Psoas muscle (tissue), 7 donors: ENCODE measurements at regions not wholly inside any gene's neighbourhood (a gene's known extent, or its start where the extent isn't known, plus 50 kb on each side); places are given as distances from the start of the nearest gene placed in this dataset.
A peak's percentile ranks its signal among the peaks of the same experiment; 100 is the strongest.

ENCODE experiments used
- ATAC-seq, 4 donors: fragments of 200-7000 bp; cut with Tn5 transposase; one replicate each; pipeline ENCODE4 v1.9.1; 2020; ENCODE audit warnings: moderate library complexity in 3 of 4, mild to moderate bottlenecking in 2 of 4
- DNase-seq, 2 donors: peaks; one replicate each; pipeline ENCODE4 v3.0.0-alpha.2; 2020
- H3K27ac ChIP-seq: fragments of 200-600 bp; one replicate; pipeline ENCODE4 v1.8.0; 2022
- H3K27me3 ChIP-seq, 3 donors: fragments of 200-600 bp in 1 of 3; one replicate each; pipeline versions ENCODE4 v1.6.1 to v1.8.0; 2013 to 2022; ENCODE audit warnings: low read length in 2 of 3, mild to moderate bottlenecking in 2 of 3, moderate library complexity in 1 of 3; ENCODE audit not compliant: insufficient read depth in 3 of 3
- H3K36me3 ChIP-seq, 2 donors: fragments of 200-600 bp in 1 of 2; one replicate each; pipeline versions ENCODE4 v1.6.1 to v1.8.0; 2013 to 2022; ENCODE audit warnings: low read depth in 1 of 2, mild to moderate bottlenecking in 1 of 2, moderate library complexity in 1 of 2; ENCODE audit not compliant: insufficient read depth in 1 of 2
- H3K4me1 ChIP-seq: fragments of 200-600 bp; one replicate; pipeline ENCODE4 v1.8.0; 2022
- H3K4me3 ChIP-seq: fragments of 200-600 bp; one replicate; pipeline ENCODE4 v1.8.0; 2022; ENCODE audit warnings: mild to moderate bottlenecking
- H3K9me3 ChIP-seq: fragments of 200-600 bp; one replicate; pipeline ENCODE4 v1.8.0; 2022
- WGBS, 3 donors: extraction: QIAGEN DNeasy Blood & Tissue Kit; methylation state at CpG; one replicate each; pipeline versions ENCODE4 v1.1.6 to v1.1.7; 2013; 5-methylcytosine and 5-hydroxymethylcytosine counted together
- intact Hi-C, 2 donors: fragments of 100-400 bp; cut with DNase I; formaldehyde crosslinking; loops; one replicate each; pipeline versions ENCODE4 v1.11.0 to v1.14.2; 2022
- TF ChIP-seq, protein P1 (sequence below): fragments of 200-600 bp; IDR thresholded peaks from one replicate; pipeline ENCODE4 v1.8.0; 2022; ENCODE audit warnings: antibody characterized with exemption
- donor health status: healthy with polysubstance abuse.
- donor health status: DM: no; HTN: no; CAD: no; lungs with moderate emphysema.
- donor health status: Bipolar disorder and iron deficiency.
- donor health status: healthy.
- donor health status: DM: yes; HTN: yes; CAD: no.
- donor health status: DM: no; HTN: no; CAD: no.
- donor health status: DM: yes; HTN: yes; CAD: no.

DNA sequence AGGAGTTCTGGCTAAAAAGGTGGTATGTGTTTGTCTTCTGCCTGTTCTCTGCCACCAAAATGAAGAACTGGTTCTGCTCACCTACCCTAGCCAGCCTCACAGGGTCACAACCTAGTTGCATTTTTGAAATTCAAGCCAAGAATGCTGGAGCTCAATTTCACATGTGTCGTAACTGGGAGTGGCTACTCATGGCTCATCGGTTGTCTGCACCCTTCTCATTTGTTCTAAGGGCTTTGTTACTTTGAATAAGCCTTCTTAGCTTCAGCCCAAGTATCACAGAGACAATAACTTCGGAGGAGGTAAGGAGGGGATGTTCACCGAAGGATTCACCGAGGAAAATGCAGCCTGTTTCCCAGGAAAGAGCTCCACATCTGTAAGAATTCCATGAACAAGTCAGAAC, 134.3 kb upstream of the RARB start:
- Histone ChIP-seq H3K36me3 (no peaks in the 10 kb centered on the region), H3K4me3 (no peak overlapping the region), H3K9me3 (no peaks in the 10 kb centered on the region), H3K4me1 (no peaks in the 10 kb centered on the region), H3K27me3 (no peaks in the 10 kb centered on the region), H3K27ac (no peak overlapping the region)
- intact Hi-C loops: loop anchor here in 1 of 2 donors (10.0 kb wide), 1 partner anchor 301 kb away; no protein-coding TSS in a partner anchor
- TF ChIP-seq, protein P1, sequence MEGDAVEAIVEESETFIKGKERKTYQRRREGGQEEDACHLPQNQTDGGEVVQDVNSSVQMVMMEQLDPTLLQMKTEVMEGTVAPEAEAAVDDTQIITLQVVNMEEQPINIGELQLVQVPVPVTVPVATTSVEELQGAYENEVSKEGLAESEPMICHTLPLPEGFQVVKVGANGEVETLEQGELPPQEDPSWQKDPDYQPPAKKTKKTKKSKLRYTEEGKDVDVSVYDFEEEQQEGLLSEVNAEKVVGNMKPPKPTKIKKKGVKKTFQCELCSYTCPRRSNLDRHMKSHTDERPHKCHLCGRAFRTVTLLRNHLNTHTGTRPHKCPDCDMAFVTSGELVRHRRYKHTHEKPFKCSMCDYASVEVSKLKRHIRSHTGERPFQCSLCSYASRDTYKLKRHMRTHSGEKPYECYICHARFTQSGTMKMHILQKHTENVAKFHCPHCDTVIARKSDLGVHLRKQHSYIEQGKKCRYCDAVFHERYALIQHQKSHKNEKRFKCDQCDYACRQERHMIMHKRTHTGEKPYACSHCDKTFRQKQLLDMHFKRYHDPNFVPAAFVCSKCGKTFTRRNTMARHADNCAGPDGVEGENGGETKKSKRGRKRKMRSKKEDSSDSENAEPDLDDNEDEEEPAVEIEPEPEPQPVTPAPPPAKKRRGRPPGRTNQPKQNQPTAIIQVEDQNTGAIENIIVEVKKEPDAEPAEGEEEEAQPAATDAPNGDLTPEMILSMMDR: no peak
- ATAC-seq: peak in 1 of 4 donors; percentile 44
- DNase-seq: no peak
- WGBS, 3 donors: 56 to 61% (median 61%) methylated on average over 5 of the region's 5 CpGs

DNA sequence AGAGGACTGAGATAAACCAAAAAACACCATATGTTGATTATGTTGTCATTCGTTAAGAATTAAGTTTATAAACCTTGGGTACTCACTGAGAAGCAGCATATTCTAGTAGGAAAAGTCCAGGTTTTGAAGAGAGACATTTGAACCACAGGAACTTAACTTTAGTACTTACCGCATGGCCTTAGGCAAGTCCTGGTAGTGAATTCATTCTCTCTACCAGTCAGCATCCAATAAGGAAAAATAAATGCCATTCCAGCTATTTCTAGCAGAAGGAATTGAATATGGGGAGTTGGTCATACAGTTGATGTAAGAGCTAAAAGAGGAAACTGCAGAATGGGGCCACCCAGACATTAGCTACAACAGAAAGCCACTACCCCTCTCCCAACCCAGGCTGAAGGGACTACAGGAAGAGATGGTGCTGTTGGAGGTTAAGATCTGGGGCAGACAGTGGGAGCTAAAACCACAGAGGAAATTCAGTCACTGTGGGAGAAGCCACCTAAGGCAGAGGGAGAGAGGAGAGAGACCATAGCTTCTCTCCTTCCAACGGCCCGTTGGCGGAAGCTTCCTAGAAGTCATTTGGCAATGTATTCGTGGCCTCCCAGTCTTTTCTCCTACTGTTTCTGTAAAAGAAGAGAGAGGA, 133.8 kb upstream of the RARB start:
- Histone ChIP-seq H3K27me3 (no peaks in the 10 kb centered on the region), H3K4me1 (no peaks in the 10 kb centered on the region), H3K9me3 (no peaks in the 10 kb centered on the region), H3K27ac (no peak overlapping the region), H3K4me3 (no peak overlapping the region), H3K36me3 (no peaks in the 10 kb centered on the region)
- WGBS, 3 donors: 75 to 88% (median 86%) methylated on average over 6 of the region's 6 CpGs
- TF ChIP-seq, protein P1: no peak
- DNase-seq (no peak), ATAC-seq (no peak)
- intact Hi-C loops: loop anchor here in 1 of 2 donors (10.0 kb wide), 1 partner anchor 301 kb away; no protein-coding TSS in a partner anchor

DNA sequence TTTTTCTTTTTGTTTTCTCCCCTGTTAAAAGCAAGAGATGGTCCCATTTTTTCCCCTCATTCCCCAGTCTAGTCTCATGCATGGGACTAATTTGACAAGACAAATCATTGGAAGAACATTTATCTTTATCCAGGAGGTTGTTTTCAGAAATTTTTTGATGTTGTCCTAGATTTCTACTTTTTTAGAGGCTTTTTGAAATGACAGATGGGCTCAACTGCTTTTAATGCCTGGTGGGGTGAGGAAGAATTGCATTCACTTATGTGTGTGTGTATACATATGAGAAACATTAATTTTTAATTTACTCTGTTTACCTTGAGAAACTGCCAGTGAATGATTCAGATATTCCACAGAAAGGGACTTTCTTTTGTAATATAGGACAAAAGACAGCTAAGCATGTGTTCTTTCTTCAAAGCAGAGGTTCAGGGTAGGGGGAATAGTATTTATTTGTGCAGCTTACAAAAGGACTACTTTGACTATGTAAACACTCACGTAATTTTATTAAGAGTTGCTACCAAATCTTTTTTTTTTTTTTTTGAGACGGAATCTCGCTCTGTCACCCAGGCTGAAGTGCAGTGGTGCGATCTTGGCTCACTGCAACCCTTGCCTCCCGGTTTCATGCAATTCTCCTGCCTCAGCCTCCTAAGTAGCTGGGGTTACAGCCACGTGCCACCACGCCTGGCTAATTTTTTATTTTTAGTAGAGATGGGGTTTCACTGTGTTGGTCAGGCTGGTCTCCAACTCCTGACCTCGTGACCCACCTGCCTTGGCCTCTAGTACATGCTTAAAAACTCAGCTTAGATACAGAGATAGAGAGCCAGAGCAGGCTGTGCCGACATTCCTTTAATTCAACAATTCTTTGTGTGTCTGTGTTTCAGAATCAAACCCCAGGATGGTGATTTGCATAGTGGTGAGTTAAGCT, 130.1 kb upstream of the RARB start:
- TF ChIP-seq, protein P1: no peak
- WGBS, 3 donors: 47 to 62% (median 58%) methylated on average over 9 of the region's 9 CpGs
- H3K4me1 ChIP-seq: no peaks in the 10 kb centered on the region
- H3K9me3 ChIP-seq: no peaks in the 10 kb centered on the region
- no peak overlapping the region for H3K27ac ChIP-seq
- ATAC-seq (peak in 1 of 4 donors; percentile 27), DNase-seq (no peak)
- no peaks in the 10 kb centered on the region for H3K27me3 ChIP-seq
- intact Hi-C loops: loop anchor here in 1 of 2 donors (10.0 kb wide), 1 partner anchor 297 kb away; no protein-coding TSS in a partner anchor
- no peaks in the 10 kb centered on the region for H3K36me3 ChIP-seq
- H3K4me3 ChIP-seq: no peak overlapping the region

DNA sequence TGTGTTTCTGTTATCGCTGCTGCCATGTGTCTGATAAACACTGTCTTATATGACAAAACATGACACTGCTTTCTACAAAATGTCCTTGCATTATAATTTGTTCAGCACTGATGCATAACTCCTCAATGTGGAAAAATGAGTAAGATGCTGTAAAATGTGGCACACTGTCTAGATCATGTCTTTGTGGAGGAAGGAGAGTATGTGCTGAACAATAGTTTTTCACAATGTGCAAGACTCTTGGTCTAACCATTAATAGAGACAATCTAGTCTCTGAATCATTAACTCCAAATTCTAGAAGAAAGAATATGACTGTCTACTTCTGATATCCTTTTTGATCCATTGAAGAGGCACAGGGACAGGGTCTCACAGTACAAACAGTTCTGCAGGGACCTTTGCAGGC, 127.9 kb upstream of the RARB start:
- H3K9me3 ChIP-seq: no peaks in the 10 kb centered on the region
- no peak overlapping the region for H3K27ac ChIP-seq
- H3K4me1 ChIP-seq: no peaks in the 10 kb centered on the region
- no peak for DNase-seq
- H3K4me3 ChIP-seq: no peak overlapping the region
- intact Hi-C loops: no loop called here
- H3K27me3 ChIP-seq: no peaks in the 10 kb centered on the region
- H3K36me3 ChIP-seq: no peaks in the 10 kb centered on the region
- 35 to 71% (median 41%) methylated on average over 1 of the region's 1 CpG for WGBS, 3 donors
- ATAC-seq: no peak
- TF ChIP-seq, protein P1: no peak
